Stomach (tissue), 4 donors: ENCODE measurements at regions not wholly inside any gene's neighbourhood (a gene's known extent, or its start where the extent isn't known, plus 50 kb on each side); places are given as distances from the start of the nearest gene placed in this dataset.

ENCODE experiments used
- EP300 ChIP-seq: sonication (generic); formaldehyde crosslinking; IDR thresholded peaks from one replicate; pipeline ENCODE4 v1.6.1; 2017; ENCODE audit warnings: antibody characterized with exemption
- POLR2A ChIP-seq, 4 donors: fragments of 450-650 bp; IDR thresholded peaks; one replicate each; pipeline ENCODE4 v1.6.1; 2016; ENCODE audit warnings: antibody characterized with exemption in 4 of 4, control low read depth in 2 of 4, mild to moderate bottlenecking in 1 of 4, moderate library complexity in 1 of 4
- TF ChIP-seq, protein P1 (sequence below), 7 experiments: fragments of 450-650 bp in 4 of 7; fragments of 200-600 bp in 3 of 7; sonication (generic) in 3 of 7; IDR thresholded peaks; one replicate each; pipeline ENCODE4 v1.5.1; 2016 to 2019; ENCODE audit warnings: antibody characterized with exemption in 7 of 7, control low read depth in 2 of 7, mild to moderate bottlenecking in 1 of 7

DNA sequence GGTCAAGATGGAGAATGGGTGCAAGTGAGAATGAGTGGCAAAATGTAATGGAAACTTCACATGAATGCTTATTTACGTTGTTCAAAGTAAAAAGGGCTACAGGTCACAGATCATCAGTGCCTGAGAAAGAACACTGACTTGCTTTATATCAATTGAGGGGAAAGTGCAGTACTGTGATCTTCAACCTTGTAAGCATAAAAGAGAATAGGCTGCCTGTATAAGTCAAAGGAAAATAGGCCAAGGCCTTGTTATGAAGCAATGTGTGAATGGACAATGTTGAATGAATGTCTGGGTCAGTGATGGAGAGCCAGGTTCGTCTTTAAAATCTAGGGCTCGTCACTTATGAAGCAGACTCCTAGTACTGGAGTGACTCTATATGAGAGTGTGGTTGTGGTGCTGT, 158.6 kb upstream of the NT5E start:
- TF ChIP-seq POLR2A (IDR thresholded peaks at IDR 0.05) (no peak), EP300 (no peak)
- TF ChIP-seq, protein P1, sequence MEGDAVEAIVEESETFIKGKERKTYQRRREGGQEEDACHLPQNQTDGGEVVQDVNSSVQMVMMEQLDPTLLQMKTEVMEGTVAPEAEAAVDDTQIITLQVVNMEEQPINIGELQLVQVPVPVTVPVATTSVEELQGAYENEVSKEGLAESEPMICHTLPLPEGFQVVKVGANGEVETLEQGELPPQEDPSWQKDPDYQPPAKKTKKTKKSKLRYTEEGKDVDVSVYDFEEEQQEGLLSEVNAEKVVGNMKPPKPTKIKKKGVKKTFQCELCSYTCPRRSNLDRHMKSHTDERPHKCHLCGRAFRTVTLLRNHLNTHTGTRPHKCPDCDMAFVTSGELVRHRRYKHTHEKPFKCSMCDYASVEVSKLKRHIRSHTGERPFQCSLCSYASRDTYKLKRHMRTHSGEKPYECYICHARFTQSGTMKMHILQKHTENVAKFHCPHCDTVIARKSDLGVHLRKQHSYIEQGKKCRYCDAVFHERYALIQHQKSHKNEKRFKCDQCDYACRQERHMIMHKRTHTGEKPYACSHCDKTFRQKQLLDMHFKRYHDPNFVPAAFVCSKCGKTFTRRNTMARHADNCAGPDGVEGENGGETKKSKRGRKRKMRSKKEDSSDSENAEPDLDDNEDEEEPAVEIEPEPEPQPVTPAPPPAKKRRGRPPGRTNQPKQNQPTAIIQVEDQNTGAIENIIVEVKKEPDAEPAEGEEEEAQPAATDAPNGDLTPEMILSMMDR (IDR thresholded peaks at IDR 0.05) = no peak
